GM12864 (cell line): ENCODE measurements at regions not wholly inside any gene's neighbourhood (a gene's known extent, or its start where the extent isn't known, plus 50 kb on each side); places are given as distances from the start of the nearest gene placed in this dataset.

Source experiments
- DNase-seq: peaks from one replicate; pipeline ENCODE4 v3.0.0-alpha.2; 2011; ENCODE audit warnings: low read depth
- H3K4me3 ChIP-seq: 2 replicates; pipeline ENCODE4 v1.5.1; 2011; ENCODE audit warnings: mild to moderate bottlenecking, low read depth, low read length, control low read depth
- CTCF ChIP-seq: IDR thresholded peaks from 2 replicates; pipeline ENCODE4 v1.5.1; 2011; ENCODE audit warnings: low read depth, mild to moderate bottlenecking, moderate library complexity, low read length, control low read depth, inconsistent platforms; ENCODE audit errors: missing control alignments

- no peak for DNase-seq
- TF ChIP-seq CTCF: no peak
- no peak overlapping the region for H3K4me3 ChIP-seq
These were observed 96.5 kb downstream of the TTC32 start for GRCh38 chr2:19805266-19805665.

GRCh38 chr2:19804639-19805260, 97.0 kb downstream of the TTC32 start:
- no peak for TF ChIP-seq CTCF
- no peak overlapping the region for H3K4me3 ChIP-seq
- DNase-seq: no peak

- TF ChIP-seq CTCF: no peak
- no peak for DNase-seq
- no peak overlapping the region for H3K4me3 ChIP-seq
These were observed 99.5 kb downstream of the TTC32 start for GRCh38 chr2:19802086-19802841.

GRCh38 chr2:19801367-19802080, 100.3 kb downstream of the TTC32 start:
- no peak for DNase-seq
- no peak overlapping the region for H3K4me3 ChIP-seq
- TF ChIP-seq CTCF: no peak

- no peak for DNase-seq
- no peak overlapping the region for H3K4me3 ChIP-seq
- no peak for TF ChIP-seq CTCF
These were observed 101.0 kb downstream of the TTC32 start for GRCh38 chr2:19800796-19801195.

- no peak for TF ChIP-seq CTCF
- no peak for DNase-seq
- H3K4me3 ChIP-seq: no peak overlapping the region
These were observed 101.7 kb downstream of the TTC32 start for GRCh38 chr2:19799881-19800780.
